ENCODE measurements at regions not wholly inside any gene's neighbourhood (a gene's known extent, or its start where the extent isn't known, plus 50 kb on each side); places are given as distances from the start of the nearest gene placed in this dataset.

GRCh38 chr4:82047731-82048130, 326.1 kb downstream of the HNRNPD start:
- peaks cover 33 to 63% of the 10 kb centered on the region in 2 donors for H3K27me3 Mint-ChIP-seq (ENCODE audit: low read depth in 2 of 2)
- H3K9me3 ChIP-seq (ENCODE audit: control insufficient read depth, insufficient read depth, low read length) = no peaks in the 10 kb centered on the region

DNA sequence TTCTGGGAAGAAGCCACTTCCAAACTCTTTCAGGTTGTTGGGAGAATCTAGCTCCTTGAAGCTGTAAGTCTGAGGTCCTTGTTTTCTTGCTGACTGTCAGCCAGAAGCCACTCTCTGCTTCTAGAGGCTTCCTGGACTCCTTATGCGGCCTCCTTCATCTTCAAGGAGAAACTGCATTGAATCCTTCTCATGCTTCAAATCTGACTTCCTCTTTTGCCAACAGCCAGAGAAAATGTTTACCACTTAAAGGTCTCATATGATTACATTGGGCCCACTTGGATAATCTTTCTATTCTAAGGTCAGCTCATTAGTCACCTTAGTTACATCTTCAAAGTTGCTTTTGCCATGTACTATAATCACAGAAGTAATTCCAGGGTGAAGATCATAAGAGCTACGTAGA, 327.0 kb downstream of the HNRNPD start:
- no peaks in the 10 kb centered on the region for H3K9me3 ChIP-seq (ENCODE audit: control insufficient read depth, insufficient read depth, low read length)
- H3K27ac ChIP-seq (ENCODE audit: low read length) = no peak overlapping the region
- no peak overlapping the region for H3K4me3 ChIP-seq (ENCODE audit: low read length)
- Mint-ChIP-seq H3K36me3 (no peaks in the 10 kb centered on the region), H3K9me3 (no peaks in the 10 kb centered on the region), H3K27ac (no peak overlapping the region), H3K27me3 (ENCODE audit: low read depth in 2 of 2) (peaks cover 35 to 65% of the 10 kb centered on the region in 2 donors), H3K4me1 (no peaks in the 10 kb centered on the region), H3K4me3 (no peak overlapping the region)
- ATAC-seq = no peak
- DNase-seq = no peak
- intact Hi-C loops (cut with micrococcal nuclease) = no loop called here
- WGBS (ENCODE audit: insufficient coverage) = 96% methylated on average over 2 of the region's 2 CpGs
- no peaks in the 10 kb centered on the region for H3K4me1 ChIP-seq (ENCODE audit: control insufficient read depth, insufficient read depth, low read length)
- no peak for TF ChIP-seq CTCF (IDR thresholded peaks at IDR 0.05)
- peaks cover 18% of the 10 kb centered on the region for H3K27me3 ChIP-seq (ENCODE audit: control insufficient read depth, insufficient read depth, low read length)
- H3K36me3 ChIP-seq (ENCODE audit: control insufficient read depth, insufficient read depth, low read length) = no peaks in the 10 kb centered on the region

More at GRCh38 chr4:82047731-82048130, 326.1 kb downstream of the HNRNPD start:
- TF ChIP-seq CTCF (IDR thresholded peaks at IDR 0.05) = no peak
- Histone ChIP-seq H3K27me3 (ENCODE audit: control insufficient read depth, insufficient read depth, low read length) (peaks cover 16% of the 10 kb centered on the region), H3K27ac (ENCODE audit: low read length) (no peak overlapping the region), H3K36me3 (ENCODE audit: control insufficient read depth, insufficient read depth, low read length) (no peaks in the 10 kb centered on the region), H3K4me1 (ENCODE audit: control insufficient read depth, insufficient read depth, low read length) (no peaks in the 10 kb centered on the region), H3K4me3 (ENCODE audit: low read length) (no peak overlapping the region)
- no peaks in the 10 kb centered on the region for H3K36me3 Mint-ChIP-seq
- WGBS (ENCODE audit: insufficient coverage) = 100% methylated on average over 1 of the region's 1 CpG
- DNase-seq (no peak), ATAC-seq (no peak)
- intact Hi-C loops (cut with micrococcal nuclease) = no loop called here
- no peaks in the 10 kb centered on the region for H3K9me3 Mint-ChIP-seq
- no peak overlapping the region for H3K27ac Mint-ChIP-seq
- no peaks in the 10 kb centered on the region for H3K4me1 Mint-ChIP-seq
- no peak overlapping the region for H3K4me3 Mint-ChIP-seq

GRCh38 chr4:82045267-82045666, 328.5 kb downstream of the HNRNPD start:
- intact Hi-C loops (cut with micrococcal nuclease) = no loop called here
- H3K27me3 Mint-ChIP-seq (ENCODE audit: low read depth in 2 of 2) = peaks cover 31 to 65% of the 10 kb centered on the region in 2 donors
- no peaks in the 10 kb centered on the region for H3K36me3 Mint-ChIP-seq
- no peak overlapping the region for H3K4me3 ChIP-seq (ENCODE audit: low read length)
- TF ChIP-seq CTCF (IDR thresholded peaks at IDR 0.05) = no peak
- no peaks in the 10 kb centered on the region for H3K36me3 ChIP-seq (ENCODE audit: control insufficient read depth, insufficient read depth, low read length)
- peaks cover 18% of the 10 kb centered on the region for H3K27me3 ChIP-seq (ENCODE audit: control insufficient read depth, insufficient read depth, low read length)
- no peak overlapping the region for H3K4me3 Mint-ChIP-seq
- H3K9me3 Mint-ChIP-seq = no peaks in the 10 kb centered on the region
- no peaks in the 10 kb centered on the region for H3K9me3 ChIP-seq (ENCODE audit: control insufficient read depth, insufficient read depth, low read length)
- 73% methylated on average over 5 of the region's 5 CpGs for whole genome bisulfite sequencing (ENCODE audit: insufficient coverage)
- no peak for ATAC-seq
- H3K27ac Mint-ChIP-seq = no peak overlapping the region
- no peaks in the 10 kb centered on the region for H3K4me1 ChIP-seq (ENCODE audit: control insufficient read depth, insufficient read depth, low read length)
- no peak overlapping the region for H3K27ac ChIP-seq (ENCODE audit: low read length)
- H3K4me1 Mint-ChIP-seq = no peaks in the 10 kb centered on the region
- DNase-seq = no peak

All from natural killer cell (primary cell).